H1 (cell line): ENCODE measurements at regions not wholly inside any gene's neighbourhood (a gene's known extent, or its start where the extent isn't known, plus 50 kb on each side); places are given as distances from the start of the nearest gene placed in this dataset.

ENCODE experiments used
- CREB1 ChIP-seq: IDR thresholded peaks from 2 replicates; pipeline ENCODE4 v1.6.1; 2012; ENCODE audit warnings: inconsistent platforms
- E2F6 ChIP-seq: IDR thresholded peaks from 2 replicates; pipeline ENCODE4 v1.6.1; 2012; ENCODE audit warnings: inconsistent platforms
- KDM1A ChIP-seq: fragments of 200-600, 300-600 bp; sonication (generic); IDR thresholded peaks from 2 replicates; pipeline ENCODE4 v1.7.1; 2016; ENCODE audit warnings: mild to moderate bottlenecking, low read length, borderline replicate concordance
- POU5F1 ChIP-seq: IDR thresholded peaks from 2 replicates; pipeline ENCODE4 v1.6.1; 2011; ENCODE audit warnings: low read depth, mild to moderate bottlenecking, low read length, moderate library complexity
- RNF2 ChIP-seq: fragments of 200-900, 300-1000 bp; sonication (generic); IDR thresholded peaks from 2 replicates; pipeline ENCODE4 v1.7.1; 2016; ENCODE audit warnings: borderline replicate concordance, low read depth, mild to moderate bottlenecking, antibody characterized with exemption, low read length; ENCODE audit not compliant: poor library complexity, severe bottlenecking; ENCODE audit errors: missing control alignments
- TF ChIP-seq, protein P1 (sequence below): fragments of 300-600 bp; sonication (generic); IDR thresholded peaks from 2 replicates; pipeline ENCODE4 v1.7.1; 2012; ENCODE audit warnings: low read length, moderate library complexity, mild to moderate bottlenecking, inconsistent platforms; ENCODE audit not compliant: insufficient replicate concordance

- TF ChIP-seq, protein P1, sequence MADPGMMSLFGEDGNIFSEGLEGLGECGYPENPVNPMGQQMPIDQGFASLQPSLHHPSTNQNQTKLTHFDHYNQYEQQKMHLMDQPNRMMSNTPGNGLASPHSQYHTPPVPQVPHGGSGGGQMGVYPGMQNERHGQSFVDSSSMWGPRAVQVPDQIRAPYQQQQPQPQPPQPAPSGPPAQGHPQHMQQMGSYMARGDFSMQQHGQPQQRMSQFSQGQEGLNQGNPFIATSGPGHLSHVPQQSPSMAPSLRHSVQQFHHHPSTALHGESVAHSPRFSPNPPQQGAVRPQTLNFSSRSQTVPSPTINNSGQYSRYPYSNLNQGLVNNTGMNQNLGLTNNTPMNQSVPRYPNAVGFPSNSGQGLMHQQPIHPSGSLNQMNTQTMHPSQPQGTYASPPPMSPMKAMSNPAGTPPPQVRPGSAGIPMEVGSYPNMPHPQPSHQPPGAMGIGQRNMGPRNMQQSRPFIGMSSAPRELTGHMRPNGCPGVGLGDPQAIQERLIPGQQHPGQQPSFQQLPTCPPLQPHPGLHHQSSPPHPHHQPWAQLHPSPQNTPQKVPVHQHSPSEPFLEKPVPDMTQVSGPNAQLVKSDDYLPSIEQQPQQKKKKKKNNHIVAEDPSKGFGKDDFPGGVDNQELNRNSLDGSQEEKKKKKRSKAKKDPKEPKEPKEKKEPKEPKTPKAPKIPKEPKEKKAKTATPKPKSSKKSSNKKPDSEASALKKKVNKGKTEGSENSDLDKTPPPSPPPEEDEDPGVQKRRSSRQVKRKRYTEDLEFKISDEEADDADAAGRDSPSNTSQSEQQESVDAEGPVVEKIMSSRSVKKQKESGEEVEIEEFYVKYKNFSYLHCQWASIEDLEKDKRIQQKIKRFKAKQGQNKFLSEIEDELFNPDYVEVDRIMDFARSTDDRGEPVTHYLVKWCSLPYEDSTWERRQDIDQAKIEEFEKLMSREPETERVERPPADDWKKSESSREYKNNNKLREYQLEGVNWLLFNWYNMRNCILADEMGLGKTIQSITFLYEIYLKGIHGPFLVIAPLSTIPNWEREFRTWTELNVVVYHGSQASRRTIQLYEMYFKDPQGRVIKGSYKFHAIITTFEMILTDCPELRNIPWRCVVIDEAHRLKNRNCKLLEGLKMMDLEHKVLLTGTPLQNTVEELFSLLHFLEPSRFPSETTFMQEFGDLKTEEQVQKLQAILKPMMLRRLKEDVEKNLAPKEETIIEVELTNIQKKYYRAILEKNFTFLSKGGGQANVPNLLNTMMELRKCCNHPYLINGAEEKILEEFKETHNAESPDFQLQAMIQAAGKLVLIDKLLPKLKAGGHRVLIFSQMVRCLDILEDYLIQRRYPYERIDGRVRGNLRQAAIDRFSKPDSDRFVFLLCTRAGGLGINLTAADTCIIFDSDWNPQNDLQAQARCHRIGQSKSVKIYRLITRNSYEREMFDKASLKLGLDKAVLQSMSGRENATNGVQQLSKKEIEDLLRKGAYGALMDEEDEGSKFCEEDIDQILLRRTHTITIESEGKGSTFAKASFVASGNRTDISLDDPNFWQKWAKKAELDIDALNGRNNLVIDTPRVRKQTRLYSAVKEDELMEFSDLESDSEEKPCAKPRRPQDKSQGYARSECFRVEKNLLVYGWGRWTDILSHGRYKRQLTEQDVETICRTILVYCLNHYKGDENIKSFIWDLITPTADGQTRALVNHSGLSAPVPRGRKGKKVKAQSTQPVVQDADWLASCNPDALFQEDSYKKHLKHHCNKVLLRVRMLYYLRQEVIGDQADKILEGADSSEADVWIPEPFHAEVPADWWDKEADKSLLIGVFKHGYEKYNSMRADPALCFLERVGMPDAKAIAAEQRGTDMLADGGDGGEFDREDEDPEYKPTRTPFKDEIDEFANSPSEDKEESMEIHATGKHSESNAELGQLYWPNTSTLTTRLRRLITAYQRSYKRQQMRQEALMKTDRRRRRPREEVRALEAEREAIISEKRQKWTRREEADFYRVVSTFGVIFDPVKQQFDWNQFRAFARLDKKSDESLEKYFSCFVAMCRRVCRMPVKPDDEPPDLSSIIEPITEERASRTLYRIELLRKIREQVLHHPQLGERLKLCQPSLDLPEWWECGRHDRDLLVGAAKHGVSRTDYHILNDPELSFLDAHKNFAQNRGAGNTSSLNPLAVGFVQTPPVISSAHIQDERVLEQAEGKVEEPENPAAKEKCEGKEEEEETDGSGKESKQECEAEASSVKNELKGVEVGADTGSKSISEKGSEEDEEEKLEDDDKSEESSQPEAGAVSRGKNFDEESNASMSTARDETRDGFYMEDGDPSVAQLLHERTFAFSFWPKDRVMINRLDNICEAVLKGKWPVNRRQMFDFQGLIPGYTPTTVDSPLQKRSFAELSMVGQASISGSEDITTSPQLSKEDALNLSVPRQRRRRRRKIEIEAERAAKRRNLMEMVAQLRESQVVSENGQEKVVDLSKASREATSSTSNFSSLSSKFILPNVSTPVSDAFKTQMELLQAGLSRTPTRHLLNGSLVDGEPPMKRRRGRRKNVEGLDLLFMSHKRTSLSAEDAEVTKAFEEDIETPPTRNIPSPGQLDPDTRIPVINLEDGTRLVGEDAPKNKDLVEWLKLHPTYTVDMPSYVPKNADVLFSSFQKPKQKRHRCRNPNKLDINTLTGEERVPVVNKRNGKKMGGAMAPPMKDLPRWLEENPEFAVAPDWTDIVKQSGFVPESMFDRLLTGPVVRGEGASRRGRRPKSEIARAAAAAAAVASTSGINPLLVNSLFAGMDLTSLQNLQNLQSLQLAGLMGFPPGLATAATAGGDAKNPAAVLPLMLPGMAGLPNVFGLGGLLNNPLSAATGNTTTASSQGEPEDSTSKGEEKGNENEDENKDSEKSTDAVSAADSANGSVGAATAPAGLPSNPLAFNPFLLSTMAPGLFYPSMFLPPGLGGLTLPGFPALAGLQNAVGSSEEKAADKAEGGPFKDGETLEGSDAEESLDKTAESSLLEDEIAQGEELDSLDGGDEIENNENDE = no peak
- TF ChIP-seq RNF2 = no peak
- TF ChIP-seq E2F6 = no peak
- TF ChIP-seq POU5F1 = no peak
- TF ChIP-seq KDM1A = no peak
- TF ChIP-seq CREB1 = no peak
These were observed 168.1 kb upstream of the CTAGE1 start (continued) for GRCh38 chr18:22585821-22586220.
